Left ventricle myocardium inferior (tissue), 1 donor: ENCODE measurements at regions not wholly inside any gene's neighbourhood (a gene's known extent, or its start where the extent isn't known, plus 50 kb on each side); places are given as distances from the start of the nearest gene placed in this dataset.

Experiments used
- DNase-seq: peaks from one replicate; pipeline ENCODE4 v3.0.0-alpha.2; 2020
- H3K27ac ChIP-seq: fragments of 200-600 bp; replicated peaks from 2 replicates; pipeline ENCODE4 v1.8.0; 2021
- H3K27me3 ChIP-seq: fragments of 200-600 bp; 2 replicates; pipeline ENCODE4 v1.8.0; 2021; ENCODE audit warnings: low read depth
- H3K36me3 ChIP-seq: fragments of 200-600 bp; 2 replicates; pipeline ENCODE4 v1.8.0; 2021
- H3K4me1 ChIP-seq: fragments of 200-600 bp; 2 replicates; pipeline ENCODE4 v1.8.0; 2021
- H3K4me3 ChIP-seq: fragments of 200-600 bp; 2 replicates; pipeline ENCODE4 v1.8.0; 2021; ENCODE audit warnings: mild to moderate bottlenecking, moderate library complexity
- H3K9me3 ChIP-seq: fragments of 200-600 bp; replicated peaks from 2 replicates; pipeline ENCODE4 v1.8.0; 2021
- CTCF ChIP-seq: fragments of 200-600 bp; IDR thresholded peaks from 2 replicates; pipeline ENCODE4 v1.8.0; 2021; ENCODE audit warnings: antibody characterized with exemption, mild to moderate bottlenecking, borderline replicate concordance
- intact Hi-C: fragments of 100-400 bp; cut with micrococcal nuclease; formaldehyde crosslinking; loops from one replicate; pipeline ENCODE4 v1.11.0; 2022
- donor health status: DM: no; HTN: yes; CAD: no; lungs with severe emphysema.

- intact Hi-C loops = no loop called here
- Histone ChIP-seq H3K4me3 (peak overlapping the region; percentile 89), H3K9me3 (no peaks in the 10 kb centered on the region), H3K4me1 (peaks cover 86% of the 10 kb centered on the region), H3K27ac (peak overlapping the region; percentile 100), H3K36me3 (peaks cover 9% of the 10 kb centered on the region), H3K27me3 (no peaks in the 10 kb centered on the region)
- no peak for TF ChIP-seq CTCF
- peak; percentile 84 for DNase-seq
Measured at GRCh38 chr22:46069521-46070214, 80.7 kb upstream of the PPARA start.

GRCh38 chr22:46070215-46070802 is 80.0 kb upstream of the PPARA start:
- H3K4me1 ChIP-seq = peaks cover 86% of the 10 kb centered on the region
- H3K27ac ChIP-seq = peak overlapping the region; percentile 100
- peak; percentile 84 for DNase-seq
- H3K4me3 ChIP-seq = peak overlapping the region; percentile 89
- H3K36me3 ChIP-seq = peaks cover 11% of the 10 kb centered on the region
- intact Hi-C loops = no loop called here
- no peak for TF ChIP-seq CTCF
- no peaks in the 10 kb centered on the region for H3K9me3 ChIP-seq
- no peaks in the 10 kb centered on the region for H3K27me3 ChIP-seq

GRCh38 chr22:46070803-46071450 is 79.4 kb upstream of the PPARA start:
- intact Hi-C loops = no loop called here
- peak; percentile 78 for DNase-seq

GRCh38 chr22:46071451-46072109 is 78.7 kb upstream of the PPARA start:
- peaks cover 86% of the 10 kb centered on the region for H3K4me1 ChIP-seq
- H3K36me3 ChIP-seq = peaks cover 15% of the 10 kb centered on the region
- peak; percentile 94 for DNase-seq
- no peaks in the 10 kb centered on the region for H3K27me3 ChIP-seq
- peak overlapping the region; percentile 96 for H3K4me3 ChIP-seq
- peak overlapping the region; percentile 100 for H3K27ac ChIP-seq
- no peak for TF ChIP-seq CTCF
- H3K9me3 ChIP-seq = no peaks in the 10 kb centered on the region
- intact Hi-C loops = no loop called here

More at GRCh38 chr22:46070803-46071450, 79.4 kb upstream of the PPARA start:
- Histone ChIP-seq H3K27ac (peak overlapping the region; percentile 100), H3K36me3 (peaks cover 14% of the 10 kb centered on the region), H3K4me1 (peaks cover 86% of the 10 kb centered on the region), H3K27me3 (no peaks in the 10 kb centered on the region), H3K9me3 (no peaks in the 10 kb centered on the region), H3K4me3 (peak overlapping the region; percentile 96)
- no peak for TF ChIP-seq CTCF

- TF ChIP-seq CTCF = no peak
- Histone ChIP-seq H3K27ac (peak overlapping the region; percentile 100), H3K36me3 (peaks cover 15% of the 10 kb centered on the region), H3K4me3 (peak overlapping the region; percentile 96), H3K9me3 (no peaks in the 10 kb centered on the region), H3K27me3 (no peaks in the 10 kb centered on the region), H3K4me1 (peaks cover 86% of the 10 kb centered on the region)
- peak; percentile 75 for DNase-seq
- intact Hi-C loops = no loop called here
Measured at GRCh38 chr22:46072110-46072881, 78.0 kb upstream of the PPARA start.
